Retinal pigment epithelial cell (primary cell): ENCODE measurements at regions not wholly inside any gene's neighbourhood (a gene's known extent, or its start where the extent isn't known, plus 50 kb on each side); places are given as distances from the start of the nearest gene placed in this dataset.

Source experiments
- DNase-seq: peaks from one replicate; pipeline ENCODE4 v3.0.0-alpha.2; 2010; ENCODE audit warnings: low read depth
- H3K4me3 ChIP-seq: 2 replicates; pipeline ENCODE4 v1.5.1; 2011; ENCODE audit warnings: mild to moderate bottlenecking, low read length, control low read depth, moderate library complexity
- TF ChIP-seq, protein P1 (sequence below): conservative IDR thresholded peaks from 2 replicates; pipeline ENCODE4 v1.5.1; 2011; ENCODE audit warnings: low read depth, low read length, control low read depth, inconsistent platforms

DNA sequence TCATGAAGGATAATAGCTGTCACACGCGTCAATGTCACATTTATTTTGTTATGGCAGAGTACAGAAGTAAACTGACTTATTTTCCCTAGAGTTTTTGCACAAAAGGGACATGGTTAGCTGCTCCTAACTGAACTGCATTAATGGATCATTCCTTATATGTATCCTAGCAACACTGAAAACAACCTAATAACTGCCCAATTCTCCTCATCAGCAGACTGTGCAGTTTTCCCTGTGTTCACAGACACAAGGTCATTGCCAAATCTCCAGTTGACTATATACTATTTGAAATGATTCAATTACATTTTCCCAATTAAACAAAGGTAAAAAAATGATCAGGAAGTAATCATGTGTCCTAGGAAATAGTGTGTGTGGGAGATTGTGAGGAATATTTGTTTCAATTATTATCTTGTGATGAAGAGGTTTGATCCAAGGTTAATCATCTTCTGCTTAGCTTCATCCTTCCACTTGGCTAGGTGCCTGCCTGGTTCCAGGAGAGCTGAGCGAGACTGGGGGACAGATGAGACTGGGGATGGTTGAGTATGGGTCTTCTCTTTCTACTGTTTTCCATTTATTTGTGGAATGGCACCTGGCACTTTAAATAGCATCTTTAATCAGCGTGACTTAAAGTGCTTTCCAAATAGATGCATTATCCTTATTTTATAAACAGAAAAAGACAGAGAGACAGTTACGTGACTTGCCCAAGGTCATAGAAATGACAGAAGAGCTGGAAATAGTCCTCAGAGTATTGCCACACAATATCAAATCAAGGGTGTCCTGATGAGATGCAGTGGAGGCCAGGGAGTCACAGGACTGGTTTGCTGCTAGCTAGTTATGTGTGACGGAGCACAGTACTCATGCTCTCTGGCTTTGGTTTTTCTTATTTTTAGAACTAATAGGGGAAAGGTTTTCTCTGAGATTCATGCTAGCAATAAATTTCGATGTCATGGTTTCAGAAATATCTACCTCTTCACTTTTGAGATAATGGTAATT is 335.6 kb downstream of the PIK3C3 start:
- TF ChIP-seq, protein P1, sequence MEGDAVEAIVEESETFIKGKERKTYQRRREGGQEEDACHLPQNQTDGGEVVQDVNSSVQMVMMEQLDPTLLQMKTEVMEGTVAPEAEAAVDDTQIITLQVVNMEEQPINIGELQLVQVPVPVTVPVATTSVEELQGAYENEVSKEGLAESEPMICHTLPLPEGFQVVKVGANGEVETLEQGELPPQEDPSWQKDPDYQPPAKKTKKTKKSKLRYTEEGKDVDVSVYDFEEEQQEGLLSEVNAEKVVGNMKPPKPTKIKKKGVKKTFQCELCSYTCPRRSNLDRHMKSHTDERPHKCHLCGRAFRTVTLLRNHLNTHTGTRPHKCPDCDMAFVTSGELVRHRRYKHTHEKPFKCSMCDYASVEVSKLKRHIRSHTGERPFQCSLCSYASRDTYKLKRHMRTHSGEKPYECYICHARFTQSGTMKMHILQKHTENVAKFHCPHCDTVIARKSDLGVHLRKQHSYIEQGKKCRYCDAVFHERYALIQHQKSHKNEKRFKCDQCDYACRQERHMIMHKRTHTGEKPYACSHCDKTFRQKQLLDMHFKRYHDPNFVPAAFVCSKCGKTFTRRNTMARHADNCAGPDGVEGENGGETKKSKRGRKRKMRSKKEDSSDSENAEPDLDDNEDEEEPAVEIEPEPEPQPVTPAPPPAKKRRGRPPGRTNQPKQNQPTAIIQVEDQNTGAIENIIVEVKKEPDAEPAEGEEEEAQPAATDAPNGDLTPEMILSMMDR, result no peak
- DNase-seq, result no peak
- no peak overlapping the region for H3K4me3 ChIP-seq

DNA sequence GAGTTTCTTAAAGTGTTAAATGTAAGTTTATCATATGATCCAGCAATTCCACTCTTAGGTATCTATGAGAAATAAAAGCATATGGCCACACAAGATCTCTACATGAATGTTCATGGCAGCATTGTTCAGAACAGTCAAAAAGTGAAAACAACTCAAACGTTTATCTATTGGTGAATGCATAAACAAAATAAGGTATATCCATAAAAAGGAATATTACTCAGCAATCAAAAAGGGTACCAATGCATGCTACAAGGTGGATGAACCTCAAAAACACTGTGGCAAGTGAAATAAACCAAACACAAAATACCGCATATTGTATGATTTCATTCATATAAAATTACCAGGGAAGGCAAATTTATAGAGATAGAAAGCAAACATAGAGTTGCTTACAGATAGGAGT is 337.6 kb downstream of the PIK3C3 start:
- no peak for DNase-seq
- TF ChIP-seq, protein P1, result no peak
- H3K4me3 ChIP-seq, result no peak overlapping the region

DNA sequence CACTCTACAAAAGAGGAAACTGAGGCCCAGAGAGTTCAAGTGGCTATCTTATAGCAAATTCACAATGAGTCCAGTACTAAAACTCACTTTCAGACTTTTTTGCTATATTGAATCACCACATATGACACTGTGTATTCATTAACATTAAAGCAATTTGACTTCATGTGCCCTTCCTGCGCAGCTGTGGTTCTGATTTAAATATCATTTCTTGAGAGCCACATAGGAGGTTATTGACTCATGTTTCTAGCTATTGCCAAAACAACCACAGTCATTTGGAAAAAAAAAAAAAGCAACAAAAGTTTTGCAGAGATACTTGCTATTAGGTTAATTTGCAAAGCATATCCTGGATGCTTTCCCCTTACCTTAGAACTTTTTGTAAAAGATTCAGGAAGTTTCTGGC is 341.2 kb downstream of the PIK3C3 start:
- DNase-seq, result no peak
- TF ChIP-seq, protein P1, result no peak
- no peak overlapping the region for H3K4me3 ChIP-seq

DNA sequence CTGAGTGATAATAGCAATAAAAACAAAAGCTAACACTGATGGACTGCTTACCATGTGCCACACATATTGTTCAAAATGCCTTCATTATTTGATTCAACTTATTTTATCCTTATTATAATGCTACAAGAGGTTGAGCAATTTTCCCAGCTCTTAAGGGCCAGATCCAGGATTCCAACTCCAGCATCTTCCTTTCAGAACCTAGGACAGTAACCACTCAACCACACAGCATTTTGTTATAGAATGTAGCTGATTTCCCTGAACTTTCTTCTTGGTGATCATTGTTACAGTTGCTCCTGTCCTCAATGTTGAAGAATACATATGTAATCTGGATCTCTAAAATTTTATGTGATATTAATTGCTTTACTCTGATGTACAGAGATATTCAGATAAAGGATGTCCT is 341.7 kb downstream of the PIK3C3 start:
- DNase-seq, result no peak
- H3K4me3 ChIP-seq, result no peak overlapping the region
- TF ChIP-seq, protein P1, result no peak

DNA sequence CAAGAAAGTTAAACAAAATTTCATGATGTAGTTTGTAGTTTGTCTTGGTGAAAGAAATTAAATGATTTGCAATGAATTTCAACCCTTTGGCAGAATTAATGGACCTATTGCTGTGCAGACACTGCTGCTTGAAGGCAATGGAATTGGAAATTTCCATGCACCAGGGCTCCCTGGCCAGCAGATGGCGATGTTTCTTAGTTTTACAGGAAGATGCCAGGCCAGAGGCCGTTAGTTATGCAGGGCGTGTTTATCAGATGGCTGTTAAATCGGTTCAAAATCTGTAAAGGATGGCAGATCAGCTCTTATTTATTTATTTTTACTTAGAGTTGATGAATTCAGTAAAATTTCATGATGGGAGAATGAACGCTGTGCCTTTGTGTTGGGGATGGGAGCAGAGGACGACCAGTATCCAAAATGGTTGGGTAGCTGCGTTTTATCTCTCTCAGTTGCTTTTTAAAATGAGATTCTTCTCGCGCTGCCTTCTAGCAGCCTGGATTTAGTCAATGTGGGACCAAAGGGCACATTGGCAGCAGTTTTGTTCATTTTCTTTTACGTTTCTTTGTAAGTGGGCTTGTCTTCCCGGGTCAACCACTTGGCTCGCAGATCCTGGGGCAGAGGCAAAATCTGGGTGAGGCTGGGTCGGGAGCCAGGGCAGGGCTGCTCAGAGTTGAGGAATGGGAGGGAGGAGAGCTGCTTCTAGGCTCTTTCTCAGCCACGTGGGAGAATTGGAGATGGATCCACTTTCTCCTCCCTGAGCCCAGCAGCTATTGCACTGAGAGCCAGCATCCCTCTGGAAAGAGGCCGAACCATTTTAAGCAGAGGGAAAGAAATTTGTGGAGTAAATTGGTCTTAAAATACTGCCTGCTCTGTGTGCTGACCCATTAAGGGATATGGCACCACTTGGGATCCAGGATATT is 344.0 kb downstream of the PIK3C3 start:
- H3K4me3 ChIP-seq, result no peak overlapping the region
- TF ChIP-seq, protein P1, result peak; percentile 93
- peak; percentile 25 for DNase-seq

DNA sequence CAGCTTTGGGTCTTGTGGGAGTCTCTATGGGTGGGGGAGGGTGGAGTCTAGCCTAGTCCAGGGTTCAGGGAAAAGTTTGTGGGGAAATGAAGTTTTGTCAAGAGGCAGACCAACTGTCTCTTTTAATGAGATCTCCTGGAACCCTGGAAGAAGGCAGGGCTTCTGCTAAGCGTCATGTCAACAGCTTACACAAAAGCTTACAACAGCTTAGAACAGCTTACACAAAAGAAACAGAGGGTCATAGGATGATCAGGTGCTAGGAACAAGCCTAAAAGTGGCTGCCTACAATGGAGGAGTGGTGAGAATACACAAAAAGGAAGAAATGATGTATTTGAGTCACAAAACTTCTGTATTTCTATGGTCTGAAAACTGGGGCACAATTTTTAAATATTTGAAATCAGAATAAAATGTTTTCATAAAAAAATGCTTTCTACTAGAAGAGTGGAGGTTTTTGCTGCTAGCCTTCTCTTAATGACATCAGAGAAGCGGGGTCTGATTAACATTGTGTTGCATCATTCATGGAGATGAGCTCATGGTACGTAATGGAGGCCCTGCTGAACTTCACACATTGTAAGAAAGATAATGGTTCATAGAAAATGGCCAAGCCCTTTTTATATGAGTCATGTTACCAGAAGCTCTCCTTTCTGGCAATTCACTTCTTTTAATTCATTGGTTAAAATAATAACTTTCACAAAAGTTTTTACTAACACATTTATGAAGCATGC is 351.0 kb downstream of the PIK3C3 start:
- H3K4me3 ChIP-seq, result no peak overlapping the region
- TF ChIP-seq, protein P1, result no peak
- DNase-seq, result no peak
